T-cell (primary cell): ENCODE measurements at regions not wholly inside any gene's neighbourhood (a gene's known extent, or its start where the extent isn't known, plus 50 kb on each side); places are given as distances from the start of the nearest gene placed in this dataset.

Experiments used
- ATAC-seq, 4 experiments: fragments of 200-7000 bp in 3 of 4; fragments of 150-1000 bp in 1 of 4; cut with Tn5 transposase; replicated peaks in 1 of 4; 1 replicate in 3 of 4; 2 replicates in 1 of 4; pipeline ENCODE4 v1.10.0; 2021; ENCODE audit warnings: moderate library complexity in 3 of 4, mild to moderate bottlenecking in 2 of 4, moderate number of reproducible peaks in 1 of 4
- CTCF ChIA-PET, 2 donors: fragments of 300-600 bp; sonication (Branson Sonifier 250); formaldehyde crosslinking; loops; one replicate each; lab custom pipeline; 2022; ENCODE audit warnings: antibody characterized with exemption in 2 of 2; lab: Charles Lee
- POLR2A ChIA-PET, 2 donors: fragments of 300-600 bp; sonication (Branson Sonifier 250); formaldehyde crosslinking; loops; one replicate each; lab custom pipeline; 2022; ENCODE audit warnings: antibody characterized with exemption in 2 of 2; lab: Charles Lee
- DNase-seq, 35 experiments: peaks; one replicate each; pipeline versions ENCODE4 v3.0.0 to v3.0.0-alpha.2; 2013 to 2023
- H3K27ac ChIP-seq: one replicate; pipeline ENCODE4 v1.5.1; 2013; ENCODE audit warnings: low read length
- H3K27me3 ChIP-seq, 2 experiments: replicated peaks in 1 of 2; 1 replicate in 1 of 2; 2 replicates in 1 of 2; pipeline versions ENCODE4 v1.6.1 to v1.7.0; 2013; ENCODE audit warnings: low read length in 1 of 2, mixed read lengths in 1 of 2; ENCODE audit not compliant: control insufficient read depth in 2 of 2, insufficient read depth in 2 of 2; ENCODE audit errors: extremely low read depth in 1 of 2
- H3K36me3 ChIP-seq, 2 donors: 1 replicate in 1 of 2; 2 replicates in 1 of 2; pipeline versions ENCODE4 v1.6.1 to v1.7.0; 2013; ENCODE audit warnings: low read length in 1 of 2; ENCODE audit not compliant: control insufficient read depth in 2 of 2, insufficient read depth in 1 of 2; ENCODE audit errors: extremely low read depth in 1 of 2
- H3K4me1 ChIP-seq, 2 experiments: 1 replicate in 1 of 2; 2 replicates in 1 of 2; pipeline versions ENCODE4 v1.6.1 to v1.7.0; 2013; ENCODE audit warnings: low read length in 2 of 2, mixed read lengths in 1 of 2; ENCODE audit not compliant: insufficient read depth in 2 of 2, control insufficient read depth in 1 of 2; ENCODE audit errors: extremely low read depth in 1 of 2
- H3K4me3 ChIP-seq, 2 donors: 1 replicate in 1 of 2; 2 replicates in 1 of 2; pipeline versions ENCODE4 v1.5.1 to v1.7.0; 2013; ENCODE audit warnings: mild to moderate bottlenecking in 2 of 2, low read length in 1 of 2, moderate library complexity in 1 of 2; ENCODE audit not compliant: control insufficient read depth in 1 of 2; ENCODE audit errors: extremely low read depth in 1 of 2
- H3K9me3 ChIP-seq: 2 replicates; pipeline ENCODE4 v1.7.0; 2013
- H3K27ac Mint-ChIP-seq, 2 donors: one replicate each; pipeline ENCODE4 v1.8.0; 2020 to 2021; ENCODE audit warnings: mild to moderate bottlenecking in 2 of 2, mixed read lengths in 2 of 2
- H3K27me3 Mint-ChIP-seq, 2 donors: one replicate each; pipeline ENCODE4 v1.8.0; 2021 to 2022; ENCODE audit warnings: mixed read lengths in 2 of 2
- H3K36me3 Mint-ChIP-seq: one replicate; pipeline ENCODE4 v1.8.0; 2021; ENCODE audit warnings: mixed read lengths
- H3K4me1 Mint-ChIP-seq, 3 donors: one replicate each; pipeline ENCODE4 v1.8.0; 2020 to 2022; ENCODE audit warnings: mixed read lengths in 3 of 3, mild to moderate bottlenecking in 1 of 3
- H3K4me3 Mint-ChIP-seq, 3 donors: one replicate each; pipeline ENCODE4 v1.8.0; 2020 to 2022; ENCODE audit warnings: mild to moderate bottlenecking in 3 of 3, mixed read lengths in 3 of 3, moderate library complexity in 3 of 3
- H3K9me3 Mint-ChIP-seq, 3 donors: one replicate each; pipeline ENCODE4 v1.8.0; 2020 to 2022; ENCODE audit warnings: mixed read lengths in 3 of 3
- WGBS: methylation state at CpG from one replicate; pipeline ENCODE4 v1.1.5; 2013; ENCODE audit warnings: missing lambda C conversion rate; ENCODE audit not compliant: insufficient coverage; 5-methylcytosine and 5-hydroxymethylcytosine counted together

DNA sequence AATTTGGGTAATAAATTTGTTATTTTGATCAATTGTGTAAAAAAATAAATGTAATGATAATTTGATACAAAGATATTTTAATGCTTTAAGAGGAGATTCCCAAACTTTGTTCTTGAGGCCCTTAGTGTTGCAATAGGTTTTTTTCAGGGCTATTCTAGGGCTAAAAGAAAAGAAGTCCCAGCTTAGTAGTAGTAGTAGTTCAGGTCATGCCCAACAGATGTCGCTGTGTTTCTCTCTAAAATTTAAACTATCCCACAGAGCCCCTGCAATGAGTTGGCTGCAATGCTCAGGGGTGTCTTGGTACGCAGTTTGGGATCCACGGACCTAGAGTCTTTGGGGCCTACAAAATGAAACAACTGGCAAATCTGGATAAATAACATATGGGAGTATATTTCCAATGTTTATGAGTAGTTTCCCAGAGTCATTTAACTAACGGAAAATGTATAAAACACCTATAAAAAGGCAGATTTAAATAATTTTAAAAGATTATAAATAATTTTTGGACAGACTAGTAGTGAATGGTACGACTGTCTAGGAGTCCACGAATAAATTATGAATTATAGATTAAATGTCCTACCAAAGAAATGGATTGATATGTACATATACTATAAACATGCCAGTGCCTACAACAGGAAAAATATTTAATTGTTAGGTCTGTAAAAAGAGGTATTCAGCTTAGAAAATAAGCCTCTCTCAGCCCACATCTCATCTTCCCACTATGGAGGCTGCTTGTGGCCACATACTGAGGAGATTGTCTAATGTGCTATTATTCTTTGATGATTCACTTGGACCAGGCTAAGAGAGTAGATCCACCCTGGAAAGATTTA lies 228.5 kb upstream of the PMFBP1 start:
- ATAC-seq (no peak), DNase-seq (peak in 5 of 35 experiments; percentile 0 to 48 (median 1))
- ChIA-PET POLR2A (no interaction called here), CTCF (interaction anchor here (0.5 to 1.1 kb wide), 5 partner anchors 12 to 1874 kb away, joined by 3 to 4 read pairs (median 3); no protein-coding TSS in a partner anchor)
- Mint-ChIP-seq H3K4me3 (no peak overlapping the region), H3K27ac (no peak overlapping the region), H3K36me3 (no peaks in the 10 kb centered on the region), H3K4me1 (no peaks in the 10 kb centered on the region), H3K27me3 (no peaks in the 10 kb centered on the region), H3K9me3 (no peaks in the 10 kb centered on the region)
- Histone ChIP-seq H3K36me3 (no peaks in the 10 kb centered on the region), H3K27me3 (no peaks in the 10 kb centered on the region), H3K4me1 (no peaks in the 10 kb centered on the region), H3K27ac (no peak overlapping the region), H3K4me3 (no peak overlapping the region), H3K9me3 (no peaks in the 10 kb centered on the region)
- no CpG with 5 or more reads among the region's 6 CpGs for WGBS

DNA sequence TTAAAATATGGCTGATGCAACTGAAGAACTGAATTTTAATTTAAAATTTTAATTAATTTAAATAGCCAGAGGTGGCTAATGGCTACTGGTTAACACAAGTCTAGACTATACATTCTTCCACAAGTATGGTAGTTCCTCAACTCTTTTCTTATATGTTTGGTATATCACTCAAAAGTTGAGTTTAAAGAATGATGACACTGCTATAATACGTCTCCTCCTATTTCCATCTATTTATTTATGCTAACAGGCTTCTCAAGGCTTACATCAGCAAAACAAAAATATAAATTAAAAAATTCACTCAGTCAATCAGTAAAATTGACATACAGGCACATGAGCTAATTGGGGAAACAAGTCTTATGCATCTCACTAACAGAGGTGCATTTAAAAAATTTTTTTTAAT lies 227.9 kb upstream of the PMFBP1 start:
- no peak for ATAC-seq
- Mint-ChIP-seq H3K36me3 (no peaks in the 10 kb centered on the region), H3K27ac (no peak overlapping the region), H3K27me3 (no peaks in the 10 kb centered on the region), H3K4me3 (no peak overlapping the region), H3K9me3 (peaks cover under 1 to 2% (median 1%) of the 10 kb centered on the region in 3 donors), H3K4me1 (no peaks in the 10 kb centered on the region)
- Histone ChIP-seq H3K9me3 (no peaks in the 10 kb centered on the region), H3K4me1 (no peaks in the 10 kb centered on the region), H3K27ac (no peak overlapping the region), H3K4me3 (no peak overlapping the region), H3K27me3 (no peaks in the 10 kb centered on the region), H3K36me3 (no peaks in the 10 kb centered on the region)
- DNase-seq: no peak
- POLR2A ChIA-PET: no interaction called here
- no CpG with 5 or more reads among the region's 1 CpG for WGBS
- CTCF ChIA-PET: interaction anchor here in 1 of 2 donors (0.5 to 1.1 kb wide), 3 partner anchors 11 to 67 kb away, joined by 3 read pairs; no protein-coding TSS in a partner anchor

DNA sequence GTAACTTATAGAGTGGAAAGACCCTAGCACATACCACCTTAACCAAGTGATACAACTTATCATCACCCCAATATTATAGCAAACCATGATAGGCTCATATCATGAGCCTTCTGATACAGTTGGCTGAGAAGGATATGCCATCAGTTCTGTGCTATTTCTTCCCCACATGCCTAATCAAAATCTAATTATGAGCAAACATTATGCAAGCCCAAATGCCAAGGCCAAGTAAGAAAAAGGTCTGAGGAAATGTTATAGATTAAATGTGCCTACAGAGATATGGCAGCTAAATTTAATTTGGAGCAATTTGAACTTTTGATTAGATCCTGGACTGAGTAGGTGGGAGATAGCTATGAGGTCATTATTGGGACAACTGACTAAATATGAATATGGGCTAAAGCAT lies 225.9 kb upstream of the PMFBP1 start:
- ATAC-seq: no peak
- Mint-ChIP-seq H3K4me3 (no peak overlapping the region), H3K36me3 (no peaks in the 10 kb centered on the region), H3K27me3 (no peaks in the 10 kb centered on the region), H3K9me3 (peaks cover 9 to 12% (median 11%) of the 10 kb centered on the region in 3 donors), H3K27ac (no peak overlapping the region), H3K4me1 (no peaks in the 10 kb centered on the region)
- Histone ChIP-seq H3K27me3 (no peaks in the 10 kb centered on the region), H3K4me1 (no peaks in the 10 kb centered on the region), H3K4me3 (no peak overlapping the region), H3K27ac (no peak overlapping the region), H3K9me3 (no peaks in the 10 kb centered on the region), H3K36me3 (no peaks in the 10 kb centered on the region)
- ChIA-PET POLR2A (interaction anchor here in 1 of 2 donors (0.5 kb wide), 1 partner anchor 12 kb away, joined by 3 read pairs; no protein-coding TSS in a partner anchor), CTCF (no interaction called here)
- no peak for DNase-seq

DNA sequence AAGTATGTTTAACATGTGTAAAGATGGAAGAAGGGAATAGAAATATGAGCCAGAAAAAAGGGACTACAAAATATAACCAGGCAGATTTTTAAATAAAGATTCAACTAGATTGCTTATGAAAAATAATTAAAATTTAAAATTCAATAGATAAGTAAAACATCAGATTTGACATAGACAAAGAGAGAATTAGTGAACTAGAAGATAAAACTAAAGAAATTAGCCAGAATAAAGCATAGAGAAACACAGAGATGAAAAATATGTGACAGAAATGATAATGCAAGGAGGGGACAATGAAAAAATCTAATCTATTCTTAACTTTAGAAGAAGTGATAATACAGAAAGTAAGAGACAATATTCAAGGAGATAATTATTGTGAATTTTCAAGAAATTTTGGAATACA lies 222.6 kb upstream of the PMFBP1 start:
- H3K36me3 Mint-ChIP-seq: no peaks in the 10 kb centered on the region
- H3K27me3 Mint-ChIP-seq: no peaks in the 10 kb centered on the region
- ChIA-PET POLR2A (no interaction called here), CTCF (no interaction called here)
- no peak for ATAC-seq
- no peaks in the 10 kb centered on the region for H3K9me3 ChIP-seq
- no peak overlapping the region for H3K27ac Mint-ChIP-seq
- H3K4me1 Mint-ChIP-seq: no peaks in the 10 kb centered on the region
- H3K9me3 Mint-ChIP-seq: peaks cover 9 to 12% (median 11%) of the 10 kb centered on the region in 3 donors
- DNase-seq: no peak
- H3K27me3 ChIP-seq: no peaks in the 10 kb centered on the region
- H3K36me3 ChIP-seq: no peaks in the 10 kb centered on the region
- H3K4me3 ChIP-seq: no peak overlapping the region
- H3K4me3 Mint-ChIP-seq: no peak overlapping the region
- H3K27ac ChIP-seq: no peak overlapping the region
- H3K4me1 ChIP-seq: no peaks in the 10 kb centered on the region

DNA sequence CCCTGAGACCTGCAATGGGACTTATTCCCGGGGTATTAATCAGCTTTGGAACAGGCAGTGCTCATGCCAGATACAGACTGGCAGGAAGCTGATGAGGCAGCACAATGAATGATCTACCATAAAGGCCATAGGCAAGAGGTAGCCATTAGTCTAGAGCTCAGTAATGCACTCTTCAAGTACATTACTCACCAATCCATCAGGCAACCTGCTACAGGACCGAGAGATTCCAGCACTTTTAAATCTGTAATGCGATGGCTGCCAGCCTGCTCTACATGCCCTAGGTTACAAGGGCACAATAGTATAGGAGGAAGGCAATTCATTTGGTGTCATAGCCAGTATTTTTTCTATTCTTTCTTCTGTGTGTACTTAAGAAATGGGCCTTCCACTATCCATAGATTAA lies 217.8 kb upstream of the PMFBP1 start:
- H3K9me3 ChIP-seq: no peaks in the 10 kb centered on the region
- H3K27ac Mint-ChIP-seq: no peak overlapping the region
- ChIA-PET POLR2A (interaction anchor here in 1 of 2 donors (0.6 kb wide), 1 partner anchor 394 kb away, joined by 8 read pairs; no protein-coding TSS in a partner anchor), CTCF (no interaction called here)
- H3K4me3 Mint-ChIP-seq: no peak overlapping the region
- no peak overlapping the region for H3K27ac ChIP-seq
- no peaks in the 10 kb centered on the region for H3K4me1 Mint-ChIP-seq
- no peak overlapping the region for H3K4me3 ChIP-seq
- no peaks in the 10 kb centered on the region for H3K4me1 ChIP-seq
- peaks cover 10% of the 10 kb centered on the region for H3K36me3 Mint-ChIP-seq
- no peaks in the 10 kb centered on the region for H3K27me3 Mint-ChIP-seq
- DNase-seq (no peak), ATAC-seq (no peak)
- 100% methylated on average over 1 of the region's 3 CpGs for WGBS
- H3K27me3 ChIP-seq: no peaks in the 10 kb centered on the region
- H3K36me3 ChIP-seq: no peaks in the 10 kb centered on the region
- peaks cover 11 to 29% (median 14%) of the 10 kb centered on the region in 3 donors for H3K9me3 Mint-ChIP-seq

DNA sequence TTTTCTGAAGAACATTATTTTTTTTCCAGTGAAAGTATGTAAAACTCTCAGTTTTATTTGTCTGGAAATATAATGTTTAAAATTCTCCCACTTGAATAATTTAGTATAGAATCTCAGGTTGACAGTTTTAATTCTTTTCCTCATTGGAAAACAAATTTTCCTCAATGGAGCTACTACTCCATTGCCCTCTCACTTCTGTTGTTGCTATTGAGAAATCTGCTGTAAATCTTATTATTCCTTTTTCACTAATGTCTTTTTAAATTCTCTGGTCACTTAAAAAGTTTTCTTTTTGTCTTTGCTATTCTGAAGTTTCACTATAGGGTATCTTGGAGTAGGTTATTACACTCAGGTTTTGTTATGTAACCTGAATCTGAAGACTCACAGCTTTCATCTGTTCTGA lies 216.1 kb upstream of the PMFBP1 start:
- Histone ChIP-seq H3K36me3 (no peaks in the 10 kb centered on the region), H3K27me3 (no peaks in the 10 kb centered on the region), H3K4me3 (no peak overlapping the region), H3K9me3 (no peaks in the 10 kb centered on the region), H3K27ac (no peak overlapping the region), H3K4me1 (no peaks in the 10 kb centered on the region)
- no peak for ATAC-seq
- ChIA-PET POLR2A (interaction anchor here in 1 of 2 donors (0.6 kb wide), 1 partner anchor 1724 kb away, joined by 4 read pairs; no protein-coding TSS in a partner anchor), CTCF (interaction anchor here in 1 of 2 donors (0.5 kb wide), 1 partner anchor 1586 kb away, joined by 3 read pairs; no protein-coding TSS in a partner anchor)
- DNase-seq: no peak
- Mint-ChIP-seq H3K27me3 (no peaks in the 10 kb centered on the region), H3K36me3 (peaks cover 10% of the 10 kb centered on the region), H3K4me1 (no peaks in the 10 kb centered on the region), H3K9me3 (peaks cover 0 to 22% (median 5%) of the 10 kb centered on the region in 3 donors), H3K4me3 (no peak overlapping the region), H3K27ac (no peak overlapping the region)
